NCI-H526 treated with DMSO at 0.1 percent for 48 hours (cell line): ENCODE measurements at regions not wholly inside any gene's neighbourhood (a gene's known extent, or its start where the extent isn't known, plus 50 kb on each side); places are given as distances from the start of the nearest gene placed in this dataset.
"Not testable (repeated sequence)": the region's sequence is repeated elsewhere in the genome, so short reads cannot be mapped to it uniquely, and the experiment has no call there.

Experiments
- DNase-seq: peaks from one replicate; lab custom pipeline; 2025; lab: John Stamatoyannopoulos, UW

GRCh38 chr14:34172550-34173368 is 221.9 kb upstream of the EGLN3 start:
- DNase-seq = no peak

GRCh38 chr14:34172173-34172451 is 221.2 kb upstream of the EGLN3 start:
- no peak for DNase-seq

- no peak for DNase-seq
Measured at GRCh38 chr14:34171431-34172172, 220.7 kb upstream of the EGLN3 start.

GRCh38 chr14:34170882-34171281 is 220.0 kb upstream of the EGLN3 start:
- no peak for DNase-seq

GRCh38 chr14:34169561-34169960 is 218.7 kb upstream of the EGLN3 start:
- no peak for DNase-seq

- DNase-seq = no peak
Measured at GRCh38 chr14:34168656-34169055, 217.8 kb upstream of the EGLN3 start.

- no peak for DNase-seq
Measured at GRCh38 chr14:34165847-34166350, 215.0 kb upstream of the EGLN3 start.

- DNase-seq = no peak
Measured at GRCh38 chr14:34164162-34164864, 213.4 kb upstream of the EGLN3 start.

GRCh38 chr14:34161351-34162082 is 210.6 kb upstream of the EGLN3 start:
- DNase-seq = no peak

GRCh38 chr14:34160619-34161018 is 209.7 kb upstream of the EGLN3 start:
- no peak for DNase-seq

GRCh38 chr14:34157651-34158050 is 206.8 kb upstream of the EGLN3 start:
- no peak for DNase-seq

- no peak for DNase-seq
Measured at GRCh38 chr14:34147461-34147860, 196.6 kb upstream of the EGLN3 start.

- not testable (repeated sequence) for DNase-seq
Measured at GRCh38 chr14:34140127-34140526, 189.3 kb upstream of the EGLN3 start.

- DNase-seq = peak; percentile 74
Measured at GRCh38 chr14:34139160-34140121, 188.6 kb upstream of the EGLN3 start.

- no peak for DNase-seq
Measured at GRCh38 chr14:34138175-34138574, 187.3 kb upstream of the EGLN3 start.

GRCh38 chr14:34137001-34137745 is 186.3 kb upstream of the EGLN3 start:
- no peak for DNase-seq

GRCh38 chr14:34135492-34135891 is 184.6 kb upstream of the EGLN3 start:
- DNase-seq = no peak

- DNase-seq = no peak
Measured at GRCh38 chr14:34134484-34134883, 183.6 kb upstream of the EGLN3 start.

GRCh38 chr14:34129927-34130552 is 179.2 kb upstream of the EGLN3 start:
- DNase-seq = no peak

- DNase-seq = no peak
Measured at GRCh38 chr14:34128665-34129064, 177.8 kb upstream of the EGLN3 start.
